ENCODE measurements at regions not wholly inside any gene's neighbourhood (a gene's known extent, or its start where the extent isn't known, plus 50 kb on each side); places are given as distances from the start of the nearest gene placed in this dataset.
A peak's percentile ranks its signal among the peaks of the same experiment; 100 is the strongest.

GRCh38 chr2:118678985-118679384 lies 168.5 kb downstream of the EN1 start:
- 37% methylated on average over 2 of the region's 2 CpGs for WGBS

GRCh38 chr2:118677546-118677945 lies 169.9 kb downstream of the EN1 start:
- H3K4me3 ChIP-seq: no peak overlapping the region
- TF ChIP-seq CTCF (IDR thresholded peaks at IDR 0.05): no peak
- TF ChIP-seq POLR2AphosphoS5 (IDR thresholded peaks at IDR 0.05): no peak
- H3K4me1 ChIP-seq: no peaks in the 10 kb centered on the region
- no peaks in the 10 kb centered on the region for H3K36me3 ChIP-seq
- H3K27me3 ChIP-seq: peaks cover 0 to 5% (median 0%) of the 10 kb centered on the region in 4 donors
- DNase-seq (ENCODE audit: extremely low spot score): peak; percentile 86
- WGBS: 90% methylated on average over 1 of the region's 1 CpG
- H3K27ac ChIP-seq (replicated peaks in 1 of 4): no peak overlapping the region
- intact Hi-C loops (cut with DNase I): no loop called here
- no peaks in the 10 kb centered on the region for H3K9me3 ChIP-seq

More at GRCh38 chr2:118678985-118679384, 168.5 kb downstream of the EN1 start:
- H3K9me3 ChIP-seq: no peaks in the 10 kb centered on the region
- H3K27me3 ChIP-seq: peaks cover 0 to 5% (median 0%) of the 10 kb centered on the region in 4 donors
- H3K4me1 ChIP-seq: no peaks in the 10 kb centered on the region
- intact Hi-C loops (cut with DNase I): no loop called here
- H3K36me3 ChIP-seq: no peaks in the 10 kb centered on the region
- TF ChIP-seq POLR2A (IDR thresholded peaks at IDR 0.05; ENCODE audit: low read depth): no peak
- TF ChIP-seq POLR2AphosphoS5 (IDR thresholded peaks at IDR 0.05): no peak
- no peak for TF ChIP-seq CTCF (IDR thresholded peaks at IDR 0.05)
- H3K27ac ChIP-seq (replicated peaks in 1 of 4): no peak overlapping the region
- no peak overlapping the region for H3K4me3 ChIP-seq
- DNase-seq (ENCODE audit: extremely low spot score): peak; percentile 70

DNA sequence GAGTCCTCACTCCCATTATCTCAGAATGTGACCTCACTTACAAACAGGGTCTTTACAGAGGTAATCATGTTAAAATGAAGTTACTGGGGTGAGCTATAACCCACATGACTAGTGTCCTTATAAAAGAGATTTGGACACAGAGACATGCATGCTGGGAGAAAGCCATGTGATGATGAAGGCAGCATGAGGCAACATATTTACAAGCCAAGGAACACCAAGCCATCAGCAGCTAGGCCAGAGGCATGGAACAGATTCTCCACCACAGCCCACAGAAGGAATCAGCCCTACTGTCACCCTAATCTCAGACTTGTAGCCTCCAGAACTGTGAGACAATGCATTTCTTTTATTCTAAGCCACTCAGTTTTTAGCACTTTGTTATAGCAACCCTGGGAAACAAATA lies 171.9 kb downstream of the EN1 start:
- no peaks in the 10 kb centered on the region for H3K27me3 ChIP-seq
- H3K27ac ChIP-seq (replicated peaks in 1 of 4): no peak overlapping the region
- no peaks in the 10 kb centered on the region for H3K36me3 ChIP-seq
- no peak overlapping the region for H3K4me3 ChIP-seq
- peak; percentile 80 for DNase-seq (ENCODE audit: extremely low spot score)
- peaks cover 0 to 16% (median 8%) of the 10 kb centered on the region in 4 donors for H3K4me1 ChIP-seq
- no peak for TF ChIP-seq POLR2A (IDR thresholded peaks at IDR 0.05; ENCODE audit: low read depth)
- no peak for TF ChIP-seq CTCF (IDR thresholded peaks at IDR 0.05)
- no peak for TF ChIP-seq POLR2AphosphoS5 (IDR thresholded peaks at IDR 0.05)
- no peak for TF ChIP-seq EP300 (IDR thresholded peaks at IDR 0.05)
- H3K9me3 ChIP-seq: no peaks in the 10 kb centered on the region
- intact Hi-C loops (cut with DNase I): no loop called here

GRCh38 chr2:118672571-118673158 lies 174.8 kb downstream of the EN1 start:
- no peaks in the 10 kb centered on the region for H3K27me3 ChIP-seq
- no peak for TF ChIP-seq POLR2AphosphoS5 (IDR thresholded peaks at IDR 0.05)
- TF ChIP-seq CTCF (IDR thresholded peaks at IDR 0.05): no peak
- TF ChIP-seq EP300 (IDR thresholded peaks at IDR 0.05): no peak
- no peak for TF ChIP-seq POLR2A (IDR thresholded peaks at IDR 0.05; ENCODE audit: low read depth)
- H3K4me1 ChIP-seq: peaks cover 0 to 29% (median 16%) of the 10 kb centered on the region in 4 donors
- WGBS: 71% methylated on average over 3 of the region's 3 CpGs
- H3K9me3 ChIP-seq: no peaks in the 10 kb centered on the region
- intact Hi-C loops (cut with DNase I): no loop called here
- no peak overlapping the region for H3K4me3 ChIP-seq
- H3K27ac ChIP-seq (replicated peaks in 1 of 4): no peak overlapping the region
- no peaks in the 10 kb centered on the region for H3K36me3 ChIP-seq
- peak; percentile 60 for DNase-seq (ENCODE audit: extremely low spot score)

Measured in esophagus muscularis mucosa (tissue), 4 donors.